ENCODE measurements at regions not wholly inside any gene's neighbourhood (a gene's known extent, or its start where the extent isn't known, plus 50 kb on each side); places are given as distances from the start of the nearest gene placed in this dataset.

DNA sequence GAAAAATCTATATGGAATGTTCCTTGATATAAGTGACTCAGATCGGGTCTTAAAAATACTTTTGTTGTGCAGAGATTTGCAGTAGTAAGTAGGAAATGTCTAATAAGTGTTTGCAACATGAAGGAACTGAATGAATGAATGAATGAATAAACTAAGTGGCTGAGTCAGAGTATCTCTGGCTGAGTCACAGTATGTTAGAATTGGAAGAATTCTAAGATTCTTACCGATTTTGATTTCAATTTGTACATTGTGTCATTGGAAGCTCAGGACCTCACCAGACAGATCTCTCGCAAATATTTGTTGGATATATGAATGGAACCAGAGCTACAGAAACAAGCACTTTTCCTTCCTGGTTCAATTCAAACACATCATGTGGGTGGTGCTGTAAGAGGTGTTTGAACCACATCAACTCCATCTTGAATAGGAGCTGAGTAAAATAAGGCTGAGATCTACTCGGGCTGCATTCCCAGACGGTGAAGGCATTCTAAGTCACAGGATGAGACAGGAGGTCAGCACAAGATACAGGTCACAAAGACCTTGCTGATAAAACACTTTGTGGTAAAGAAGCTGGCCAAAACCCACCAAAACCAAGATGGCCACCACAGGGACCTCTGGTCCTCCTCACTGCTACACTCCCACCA, 123.9 kb upstream of the FOXN3 start:
- TF ChIP-seq, protein P1, sequence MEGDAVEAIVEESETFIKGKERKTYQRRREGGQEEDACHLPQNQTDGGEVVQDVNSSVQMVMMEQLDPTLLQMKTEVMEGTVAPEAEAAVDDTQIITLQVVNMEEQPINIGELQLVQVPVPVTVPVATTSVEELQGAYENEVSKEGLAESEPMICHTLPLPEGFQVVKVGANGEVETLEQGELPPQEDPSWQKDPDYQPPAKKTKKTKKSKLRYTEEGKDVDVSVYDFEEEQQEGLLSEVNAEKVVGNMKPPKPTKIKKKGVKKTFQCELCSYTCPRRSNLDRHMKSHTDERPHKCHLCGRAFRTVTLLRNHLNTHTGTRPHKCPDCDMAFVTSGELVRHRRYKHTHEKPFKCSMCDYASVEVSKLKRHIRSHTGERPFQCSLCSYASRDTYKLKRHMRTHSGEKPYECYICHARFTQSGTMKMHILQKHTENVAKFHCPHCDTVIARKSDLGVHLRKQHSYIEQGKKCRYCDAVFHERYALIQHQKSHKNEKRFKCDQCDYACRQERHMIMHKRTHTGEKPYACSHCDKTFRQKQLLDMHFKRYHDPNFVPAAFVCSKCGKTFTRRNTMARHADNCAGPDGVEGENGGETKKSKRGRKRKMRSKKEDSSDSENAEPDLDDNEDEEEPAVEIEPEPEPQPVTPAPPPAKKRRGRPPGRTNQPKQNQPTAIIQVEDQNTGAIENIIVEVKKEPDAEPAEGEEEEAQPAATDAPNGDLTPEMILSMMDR (IDR thresholded peaks at IDR 0.05), result no peak
- no peak for TF ChIP-seq POLR2A (IDR thresholded peaks at IDR 0.05)
